ENCODE measurements at regions not wholly inside any gene's neighbourhood (a gene's known extent, or its start where the extent isn't known, plus 50 kb on each side); places are given as distances from the start of the nearest gene placed in this dataset.
"Not testable (repeated sequence)": the region's sequence is repeated elsewhere in the genome, so short reads cannot be mapped to it uniquely, and the experiment has no call there.

DNA sequence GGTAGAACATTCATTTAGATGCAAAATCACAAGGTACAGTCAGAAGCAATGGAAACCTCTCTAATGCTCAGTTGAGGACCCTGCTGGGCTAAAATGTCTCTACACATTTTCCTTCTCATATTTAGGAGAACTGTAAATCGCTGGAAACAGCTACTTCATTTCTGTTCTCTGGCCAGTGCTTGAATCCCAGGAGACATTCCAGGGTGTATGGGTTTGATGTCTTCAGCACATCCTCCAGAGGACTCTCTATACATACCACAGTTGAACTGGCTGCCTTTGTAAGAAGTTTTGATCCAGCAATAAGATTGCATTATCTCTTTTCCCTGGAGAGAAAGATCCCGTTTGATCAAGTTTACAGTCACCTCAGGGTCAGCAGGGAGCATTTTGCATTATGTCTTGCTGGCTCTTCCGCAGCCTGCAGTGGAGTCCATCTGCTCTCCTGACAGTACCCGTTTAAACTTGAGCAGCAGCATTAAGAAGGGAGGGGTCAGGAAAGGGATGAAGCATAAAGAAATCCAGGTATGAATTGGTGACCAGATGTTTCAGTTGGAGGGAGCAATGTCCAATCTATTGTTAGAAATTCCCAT, 676.0 kb downstream of the EPHA3 start:
- no peak for DNase-seq

DNA sequence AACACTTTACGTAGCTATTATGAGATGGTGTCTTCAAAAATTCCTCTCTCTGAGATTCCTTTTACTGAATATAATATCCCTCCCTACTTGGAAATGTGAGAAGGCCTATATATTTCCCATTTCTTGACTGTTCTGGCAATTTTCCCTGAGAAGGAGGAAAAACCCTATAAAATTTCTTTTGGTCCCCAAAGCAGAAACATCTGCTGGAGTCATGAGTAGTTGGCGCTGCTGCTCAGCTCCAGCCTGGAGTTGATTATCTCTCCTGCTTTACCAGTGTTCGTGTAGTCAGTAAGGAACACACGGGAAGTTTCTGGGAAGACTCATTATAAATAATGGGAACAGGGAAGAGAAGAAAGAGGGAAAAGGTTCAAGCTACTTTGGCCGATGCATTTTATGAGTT, 680.1 kb downstream of the EPHA3 start:
- DNase-seq = peak; percentile 90

DNA sequence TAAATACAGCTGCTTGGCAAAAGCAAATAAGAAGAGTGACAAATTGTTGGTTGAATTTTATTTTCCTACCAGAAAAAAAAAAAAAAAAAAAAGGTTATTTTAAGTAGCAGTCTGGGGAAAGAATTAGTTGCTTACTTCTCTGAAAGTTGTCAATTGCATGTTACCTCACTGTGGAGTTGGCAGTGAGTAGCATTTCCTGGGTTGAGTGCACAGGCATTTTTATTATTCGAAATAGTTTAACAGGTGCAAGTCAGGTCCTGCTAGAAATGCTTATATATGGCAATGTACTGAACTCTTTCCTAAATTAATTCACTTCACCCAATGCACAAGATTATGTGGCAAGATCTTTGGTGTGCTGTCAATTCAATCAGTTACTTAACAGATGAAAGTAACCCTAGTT, 680.6 kb downstream of the EPHA3 start:
- DNase-seq = peak; percentile 51

DNA sequence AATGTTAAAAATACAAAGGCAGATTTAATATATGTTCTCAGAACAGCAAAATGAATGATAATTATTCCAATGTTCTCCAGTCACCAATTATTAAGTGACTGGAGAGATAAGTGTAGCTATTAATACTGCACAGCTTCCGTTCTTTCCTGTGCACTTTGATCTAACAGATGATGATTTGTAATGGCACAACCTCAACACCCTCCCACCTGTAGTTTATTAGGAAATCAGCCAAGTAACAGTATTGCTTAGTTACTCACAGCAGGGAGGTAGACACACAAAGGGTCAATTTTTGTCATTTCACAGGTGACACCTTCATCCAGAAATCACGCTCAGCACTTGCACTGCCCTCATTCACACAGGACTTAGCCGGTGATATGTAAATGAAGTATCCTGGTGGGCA, 688.1 kb downstream of the EPHA3 start:
- no peak for DNase-seq

DNA sequence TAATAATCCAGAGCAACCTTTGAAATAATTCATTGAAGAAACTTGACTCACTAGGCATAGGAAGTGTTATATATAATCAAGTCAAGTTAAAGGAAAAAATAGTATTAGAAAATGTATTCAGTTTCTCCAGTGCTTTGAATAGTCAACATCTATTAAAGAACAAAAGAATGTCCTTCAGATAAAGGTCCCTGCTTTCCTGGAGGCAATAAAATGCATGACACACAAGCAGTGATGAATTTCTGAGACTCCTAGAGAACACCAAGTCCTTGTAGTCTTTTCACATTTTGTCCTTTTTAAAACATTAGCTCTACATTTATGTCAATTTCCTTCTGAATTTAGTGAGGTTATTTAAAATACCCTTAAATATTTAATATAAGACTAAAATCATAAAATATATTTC, 695.5 kb downstream of the EPHA3 start:
- DNase-seq = no peak

DNA sequence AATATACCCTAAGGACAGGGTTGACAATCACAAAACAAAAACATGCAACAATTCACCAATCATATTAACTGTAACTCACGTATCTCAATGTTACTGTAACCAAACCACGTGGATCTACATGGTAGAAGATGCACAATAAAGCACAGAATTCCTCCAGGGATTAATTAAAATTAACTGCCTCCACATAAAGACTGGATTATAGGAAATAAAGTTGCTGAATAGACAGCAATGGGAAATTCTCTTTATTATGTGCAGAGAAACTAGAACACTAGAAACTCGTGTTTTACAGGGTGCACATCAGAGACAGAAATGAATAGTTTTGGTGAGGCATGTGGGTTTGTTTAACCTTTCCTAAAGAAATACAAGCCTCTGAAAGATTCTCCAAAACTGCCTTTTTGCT, 696.3 kb downstream of the EPHA3 start:
- DNase-seq = no peak

DNA sequence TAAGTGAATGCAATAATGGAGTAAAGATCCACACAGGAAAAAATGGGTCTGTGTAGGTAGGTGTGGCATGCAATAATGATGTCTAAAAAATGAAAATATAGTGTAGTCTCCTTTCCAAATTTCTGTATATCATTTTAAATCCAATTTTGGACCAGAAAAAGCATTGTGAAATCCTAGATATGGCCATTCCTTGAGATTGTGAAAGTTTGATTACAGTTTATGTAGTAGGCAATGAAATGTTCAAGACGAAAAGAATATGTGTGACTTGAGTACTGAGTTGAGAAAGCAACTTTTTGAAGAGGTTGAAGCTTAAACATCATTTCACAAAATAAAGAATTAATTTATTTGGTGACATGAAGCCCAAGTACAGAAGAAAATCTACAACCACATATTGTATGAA, 698.7 kb downstream of the EPHA3 start:
- no peak for DNase-seq

DNA sequence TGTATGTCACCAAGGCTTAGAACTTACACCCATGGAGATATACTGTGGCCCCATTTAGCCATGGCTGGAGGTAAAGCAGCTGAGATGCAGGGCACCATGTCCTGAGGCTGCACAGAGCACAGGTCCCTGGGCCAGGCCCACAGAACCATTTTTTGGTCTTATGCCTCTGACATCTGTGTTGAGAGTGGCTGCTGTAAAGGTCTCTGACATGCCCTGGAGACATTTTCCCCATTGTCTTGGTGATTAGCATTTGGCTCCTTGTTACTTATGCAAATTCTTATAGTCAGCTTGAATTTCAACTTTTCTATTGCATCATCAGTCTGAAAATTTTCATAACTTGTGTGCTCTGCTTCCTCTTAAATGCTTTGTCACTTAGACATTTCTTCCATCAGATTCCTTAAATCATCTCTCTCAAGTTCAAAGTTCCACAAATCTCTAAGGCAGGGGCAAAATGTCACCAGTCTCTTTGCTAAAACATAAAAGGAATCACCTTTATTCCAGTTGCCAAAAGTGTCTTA, 701.3 kb downstream of the EPHA3 start:
- no peak for DNase-seq

DNA sequence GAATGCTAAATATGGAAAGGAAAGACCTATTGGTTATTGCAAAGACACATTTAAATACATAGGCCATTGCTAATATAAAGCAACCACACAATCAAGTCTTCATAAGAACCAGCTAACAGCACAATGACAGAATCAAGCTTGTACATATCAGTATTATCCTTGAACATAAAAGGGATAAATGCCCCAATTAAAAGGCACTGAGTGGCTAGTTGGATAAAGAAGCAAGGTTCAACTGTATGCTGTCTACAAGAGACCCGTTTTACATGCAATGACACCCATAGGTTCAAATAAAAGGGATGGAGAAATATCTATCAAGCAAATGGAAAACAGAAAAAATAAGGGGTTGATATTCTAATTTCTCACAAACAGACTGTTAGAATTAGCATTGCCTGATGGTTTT, 706.1 kb downstream of the EPHA3 start:
- no peak for DNase-seq

DNA sequence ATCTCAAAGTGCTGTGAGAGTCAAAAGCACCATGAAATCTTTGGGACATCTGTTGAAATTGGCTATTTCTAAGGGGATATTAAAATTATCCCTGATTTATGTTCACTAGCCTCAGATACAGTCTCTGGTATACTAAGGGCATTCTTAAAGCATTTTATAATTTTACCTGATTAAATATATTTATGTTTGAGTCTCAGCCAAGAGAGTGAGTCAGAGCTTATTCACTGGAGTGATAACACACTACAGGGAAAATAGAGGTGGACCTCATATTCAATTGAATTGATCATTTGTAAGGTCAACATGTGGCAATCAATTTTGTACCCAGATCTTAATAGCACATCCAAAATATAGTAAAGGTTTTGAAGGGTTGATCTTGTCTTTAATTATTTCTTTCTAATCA, 733.6 kb downstream of the EPHA3 start:
- DNase-seq = no peak

DNA sequence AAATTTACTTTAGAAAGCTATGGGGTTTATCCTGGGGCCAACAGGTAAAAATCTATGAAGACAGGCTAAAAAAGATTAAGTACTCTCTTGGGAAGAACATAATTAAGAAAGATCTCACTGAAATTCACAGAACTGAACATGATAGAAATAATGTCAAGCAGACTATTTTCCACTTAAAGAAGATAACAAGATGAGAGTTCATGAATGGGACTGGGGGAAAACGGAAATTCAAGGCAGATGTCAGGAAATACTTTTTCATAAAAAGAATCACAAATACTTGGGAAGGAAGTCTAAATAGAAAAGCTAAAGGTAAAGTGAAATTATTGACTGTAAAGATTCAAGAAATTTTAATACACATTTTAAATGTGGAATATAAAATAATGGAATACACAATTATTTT, 737.6 kb downstream of the EPHA3 start:
- DNase-seq = no peak

DNA sequence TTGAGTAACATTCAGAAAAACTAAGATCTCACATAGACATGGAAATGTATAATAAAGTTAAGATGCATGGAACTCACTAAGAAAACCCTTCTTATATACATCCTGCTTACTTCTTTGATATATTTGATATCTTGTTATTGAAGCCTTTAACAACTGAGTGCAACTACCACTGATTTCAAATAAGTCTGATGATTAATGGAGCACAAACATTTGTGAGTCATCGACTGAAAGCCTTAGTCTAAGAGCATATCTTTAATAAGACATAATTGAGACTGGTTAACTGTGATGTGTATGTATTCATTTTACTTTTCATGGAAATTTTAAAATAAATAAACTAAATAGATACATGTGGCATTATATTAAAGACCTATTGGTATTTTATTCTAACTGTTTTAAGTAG, 740.5 kb downstream of the EPHA3 start:
- DNase-seq = no peak

DNA sequence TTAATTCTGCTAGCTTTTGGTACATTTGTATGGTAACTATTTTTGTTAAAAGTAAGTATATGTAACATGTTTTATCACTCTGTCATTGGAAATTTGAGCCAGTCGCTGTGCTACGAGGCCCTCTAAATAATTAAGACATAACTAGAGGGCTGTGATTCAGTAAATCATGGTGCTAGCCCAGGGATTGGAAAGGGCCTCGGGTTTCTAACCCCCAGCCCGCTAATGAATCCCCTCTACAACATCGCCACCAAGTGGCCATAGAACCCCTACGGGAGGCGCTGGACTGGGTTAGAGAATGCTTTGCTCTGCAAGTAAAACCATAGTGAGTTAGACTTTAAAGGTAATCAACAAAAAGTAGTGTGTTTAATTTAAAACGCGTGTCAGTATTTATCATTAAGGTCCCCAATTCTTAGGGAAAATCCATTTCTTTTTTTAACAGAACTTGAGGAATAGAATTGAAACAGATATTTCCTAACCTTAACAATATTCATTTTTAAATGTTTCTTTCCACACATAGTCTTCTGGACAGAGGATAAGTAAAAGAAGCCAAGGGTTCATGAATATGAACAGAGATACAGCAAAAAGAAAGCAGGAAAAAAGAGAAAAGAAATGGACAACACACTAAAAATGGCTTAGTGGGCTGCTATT, 744.7 kb downstream of the EPHA3 start:
- peak; percentile 34 for DNase-seq

DNA sequence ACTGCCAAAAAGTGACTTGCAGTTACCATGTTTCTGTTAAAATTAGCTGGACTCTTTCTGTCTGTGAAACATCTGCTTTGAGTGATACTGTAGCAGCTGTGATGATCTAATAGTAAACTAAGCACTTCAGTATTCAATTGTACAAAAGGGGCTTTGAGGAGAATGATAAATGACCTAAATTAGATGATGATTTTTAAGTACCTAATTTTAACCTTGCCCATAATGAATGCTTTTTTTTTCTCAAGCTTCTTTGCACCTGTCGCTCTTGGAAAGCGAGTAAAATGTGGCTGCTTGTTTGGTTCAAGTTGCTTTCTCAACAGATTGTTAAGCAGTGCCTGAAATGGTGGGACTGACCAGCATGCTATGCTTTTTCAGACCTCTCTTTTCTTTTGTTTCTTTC, 752.3 kb downstream of the EPHA3 start:
- DNase-seq = peak; percentile 51

DNA sequence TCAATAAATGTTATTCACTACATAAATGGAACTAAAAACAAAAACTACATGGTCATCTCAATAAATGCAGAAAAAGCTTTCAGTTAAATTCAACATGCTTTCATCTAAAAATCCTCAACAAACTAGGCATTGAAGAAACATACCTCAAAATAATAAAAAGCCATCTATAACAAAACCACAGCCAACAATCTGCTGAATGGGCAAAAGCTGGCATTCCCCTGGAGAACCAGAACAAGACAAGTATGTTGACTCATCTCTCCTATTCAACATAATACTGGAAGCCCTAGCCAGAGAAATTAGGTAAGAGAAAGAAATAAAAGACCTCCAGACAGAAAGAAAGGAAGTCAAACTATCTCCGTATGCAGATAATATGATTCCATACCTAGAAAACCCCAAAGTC, 759.9 kb downstream of the EPHA3 start:
- no peak for DNase-seq

DNA sequence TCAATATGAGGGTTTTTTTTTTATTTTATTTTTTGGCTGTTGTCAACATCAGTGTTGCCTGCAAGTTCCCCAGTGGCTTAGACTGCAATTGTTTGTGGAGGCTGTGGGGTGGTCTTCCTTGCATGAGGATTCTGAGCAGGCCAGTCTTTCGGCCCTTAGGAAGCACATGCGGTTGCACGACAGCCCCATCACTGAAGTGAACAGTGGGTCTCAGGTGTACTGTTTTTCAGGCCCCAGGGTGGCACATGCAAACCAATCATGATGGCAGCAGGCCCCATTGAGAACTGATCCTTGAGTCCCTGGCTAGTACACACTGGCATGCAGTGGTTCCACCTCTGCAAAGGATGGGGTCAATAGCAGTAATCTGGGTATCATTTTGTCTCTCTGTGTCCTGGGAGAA, 768.7 kb downstream of the EPHA3 start:
- DNase-seq = no peak

DNA sequence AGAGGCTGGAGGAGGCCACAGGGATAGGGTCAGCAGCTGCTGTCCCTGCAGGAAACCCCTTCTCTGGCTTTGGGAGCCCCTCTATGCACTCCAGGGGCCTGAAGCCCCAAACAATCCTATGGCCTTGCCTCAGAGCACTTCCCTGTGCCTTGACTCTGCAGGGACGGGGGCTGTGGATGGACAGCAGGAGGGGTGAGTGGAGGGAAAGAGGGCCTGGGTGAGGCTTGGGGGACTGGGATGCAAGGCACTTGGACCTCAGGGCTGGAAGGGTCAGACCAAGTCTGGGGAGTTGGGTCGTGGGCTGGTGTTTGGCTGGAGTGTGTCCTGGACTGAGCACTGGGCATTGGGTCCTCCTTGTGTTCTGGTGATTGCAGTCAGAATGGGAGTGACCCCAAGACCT, 769.8 kb downstream of the EPHA3 start:
- DNase-seq = no peak

DNA sequence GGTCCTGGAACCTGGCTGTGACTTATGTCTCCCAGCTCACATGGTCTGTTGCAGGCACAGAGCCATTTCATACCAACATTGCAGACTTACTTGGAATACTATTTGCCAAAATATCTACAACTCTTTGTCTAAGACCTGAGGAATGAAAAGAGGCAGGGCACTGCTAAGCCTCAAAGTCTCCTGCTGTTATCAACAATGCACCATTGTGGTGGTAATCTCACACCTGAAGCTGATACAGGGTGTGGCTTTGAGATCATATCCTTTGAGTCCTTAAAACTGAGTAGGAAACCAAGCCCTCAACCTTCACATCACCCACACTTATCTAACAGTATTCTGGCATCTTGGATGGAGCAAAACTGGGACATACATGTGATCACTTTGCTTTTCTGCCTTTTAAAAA, 782.0 kb downstream of the EPHA3 start:
- no peak for DNase-seq

DNA sequence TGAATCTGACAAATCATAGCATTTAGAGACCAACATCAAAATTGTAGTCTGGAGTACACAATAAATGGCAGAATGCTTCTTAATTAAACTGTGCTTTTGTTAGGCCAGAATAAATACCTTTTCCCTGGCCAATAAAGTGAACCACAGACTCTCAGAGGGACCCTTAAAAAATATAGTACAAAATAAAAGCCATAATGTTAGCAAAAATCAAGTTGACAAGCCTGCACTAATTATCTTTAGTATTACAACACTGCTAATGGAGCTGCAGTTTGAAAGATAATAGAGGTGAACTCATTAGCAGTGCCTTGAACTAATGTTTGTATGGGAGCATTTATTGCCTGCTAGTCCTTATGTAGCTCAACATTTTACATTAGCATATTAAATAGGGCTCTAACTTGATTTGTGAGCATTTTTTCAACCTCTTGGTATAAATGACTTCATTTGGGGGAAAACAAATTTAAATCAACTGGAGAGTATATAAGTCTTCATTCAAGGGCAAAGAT, 801.3 kb downstream of the EPHA3 start:
- DNase-seq = no peak

DNA sequence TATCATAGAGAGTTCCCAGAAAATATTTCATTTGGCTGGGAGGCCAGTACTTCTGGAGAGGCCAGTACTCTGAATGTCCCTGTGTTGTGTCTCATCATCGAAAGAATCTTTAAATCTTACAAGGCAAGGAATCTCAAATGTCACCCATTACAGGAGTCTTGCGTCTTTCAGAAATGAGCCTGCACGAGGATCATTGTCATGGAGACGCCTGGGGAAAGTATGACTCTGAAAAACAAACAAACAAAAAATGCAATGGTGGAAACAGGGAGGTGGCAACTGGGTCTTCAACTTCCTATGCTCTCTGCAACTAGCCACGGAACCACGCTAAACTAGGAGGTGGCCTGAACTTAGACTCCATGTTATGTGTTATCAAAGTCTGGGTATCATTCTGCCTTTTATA, 804.6 kb downstream of the EPHA3 start:
- DNase-seq = no peak

DNA sequence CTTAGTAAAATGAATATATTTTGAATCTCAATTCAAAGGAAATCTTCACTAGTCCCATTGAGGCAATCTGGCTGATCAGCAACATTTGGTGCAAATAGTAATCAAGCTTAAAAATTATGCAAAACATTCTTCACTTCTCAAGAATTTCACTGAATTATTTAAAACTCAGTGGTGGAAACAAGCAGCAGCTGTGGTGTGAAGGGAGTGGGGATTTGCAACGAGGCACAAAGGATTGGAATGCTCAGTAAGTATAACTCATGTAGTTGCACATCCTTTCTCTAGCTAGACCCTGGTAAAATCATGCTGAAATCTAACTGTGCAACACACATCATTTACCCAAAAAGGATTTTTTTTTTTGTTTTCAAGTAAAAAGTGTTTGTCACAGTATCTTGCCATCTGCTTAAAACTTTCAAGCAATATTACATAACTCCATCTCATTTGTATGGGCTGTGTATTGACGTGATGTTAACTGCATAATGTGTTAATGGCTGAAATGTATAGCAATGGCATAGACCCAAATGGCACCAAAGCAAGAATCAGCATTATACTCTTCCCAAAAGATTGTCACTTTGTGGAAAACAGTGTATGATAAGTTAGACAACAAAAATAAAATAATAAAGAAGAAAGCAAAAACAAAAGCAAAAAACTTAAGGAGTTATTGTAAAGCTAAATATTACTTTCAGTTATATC, 816.6 kb downstream of the EPHA3 start:
- no peak for DNase-seq

DNA sequence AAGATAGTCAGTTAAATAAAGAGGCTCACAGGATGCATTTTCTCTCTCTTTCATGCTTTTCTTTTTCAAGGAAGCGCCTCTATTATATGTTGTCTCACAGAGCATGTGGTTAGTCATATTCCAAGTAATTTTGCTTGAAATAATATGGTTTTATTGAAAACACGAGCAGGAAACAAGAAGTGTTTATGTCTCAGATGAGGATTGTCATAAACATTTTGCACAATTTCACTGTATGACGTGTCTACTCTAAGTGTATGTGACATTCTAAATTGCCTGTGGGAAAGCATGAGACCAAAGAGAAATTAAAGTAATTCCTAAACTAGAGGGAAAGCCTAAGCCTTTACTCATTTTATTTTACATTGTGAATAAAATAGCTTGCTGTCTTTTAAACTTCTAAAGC, 818.6 kb downstream of the EPHA3 start:
- DNase-seq = no peak

DNA sequence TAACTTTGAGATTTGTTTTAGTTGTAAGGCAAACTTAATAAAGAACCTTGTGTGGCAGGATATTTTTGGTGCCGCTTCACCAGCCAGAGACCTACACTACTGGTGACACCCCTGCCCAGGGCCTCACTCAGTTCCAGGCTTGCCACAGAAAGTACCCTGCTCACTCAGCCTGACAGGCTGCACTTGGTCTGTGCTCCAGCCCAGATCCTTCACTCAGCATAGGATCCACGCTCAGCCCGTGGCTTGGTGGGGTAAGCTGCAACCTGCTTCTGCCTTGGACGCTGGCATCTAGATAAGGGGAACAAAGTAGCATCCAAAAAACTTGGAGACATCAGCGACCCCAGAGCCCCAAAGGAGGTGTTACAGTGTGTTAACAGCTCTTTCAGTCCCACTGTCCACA, 825.5 kb downstream of the EPHA3 start:
- DNase-seq = no peak

DNA sequence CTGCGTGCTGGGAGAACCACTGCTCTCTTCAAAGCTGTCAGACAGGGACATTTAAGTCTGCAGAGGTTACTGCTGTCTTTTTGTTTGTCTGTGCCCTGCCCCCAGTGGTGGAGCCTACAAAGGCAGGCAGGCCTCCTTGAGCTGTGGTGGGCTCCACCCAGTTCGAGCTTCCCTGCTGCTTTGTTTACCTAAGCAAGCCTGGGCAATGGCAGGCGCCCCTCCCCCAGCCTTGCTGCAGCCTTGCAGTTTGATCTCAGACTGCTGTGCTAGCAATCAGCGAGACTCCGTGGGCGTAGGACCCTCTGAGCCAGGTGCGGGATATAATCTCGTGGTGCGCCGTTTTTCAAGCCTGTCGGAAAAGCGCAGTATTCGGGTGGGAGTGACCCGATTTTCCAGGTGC, 837.0 kb downstream of the EPHA3 start:
- DNase-seq = not testable (repeated sequence)

Measured in hindlimb muscle (tissue), 1 donor.